ENCODE measurements at regions not wholly inside any gene's neighbourhood (a gene's known extent, or its start where the extent isn't known, plus 50 kb on each side); places are given as distances from the start of the nearest gene placed in this dataset.
"Not testable (repeated sequence)": the region's sequence is repeated elsewhere in the genome, so short reads cannot be mapped to it uniquely, and the experiment has no call there.

DNA sequence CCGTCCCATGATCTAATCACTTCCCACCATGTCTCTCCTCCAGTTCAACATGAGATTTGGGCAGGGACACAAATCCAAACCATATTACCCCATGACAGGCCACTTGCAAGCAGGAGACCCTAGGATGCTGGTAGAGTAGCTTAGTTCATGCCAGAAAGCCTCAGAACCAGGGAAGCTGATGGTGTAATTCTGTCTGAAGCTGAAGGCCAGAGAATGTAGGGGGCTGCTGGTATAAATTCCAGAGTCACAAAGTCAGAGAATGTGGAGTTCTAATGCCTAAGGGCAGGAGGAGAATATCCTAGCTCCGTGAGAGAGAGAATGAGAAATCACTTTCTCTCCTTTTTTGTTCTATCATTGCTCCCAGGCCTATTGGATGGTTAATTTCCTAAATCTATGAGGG is 90.3 kb upstream of the IMPG1 start (continued):
- TF ChIP-seq FOXJ3 (CRISPR knock-in tag; IDR thresholded peaks at IDR 0.05) = no peak
- no peak for TF ChIP-seq TEAD4 (IDR thresholded peaks at IDR 0.05; ENCODE audit: borderline replicate concordance, insufficient read depth)
- no peak for TF ChIP-seq EP300 (IDR thresholded peaks at IDR 0.05; ENCODE audit: borderline replicate concordance in 1 of 2, low read depth in 1 of 2, low read length in 1 of 2)
- TF ChIP-seq GATA2 (CRISPR knock-in tag; IDR thresholded peaks at IDR 0.05) = no peak
- TF ChIP-seq RXRA (IDR thresholded peaks at IDR 0.05; ENCODE audit: borderline replicate concordance, low read depth) = no peak
- no peak for TF ChIP-seq JUND (IDR thresholded peaks at IDR 0.05)
- no peak for TF ChIP-seq SMC3 (IDR thresholded peaks at IDR 0.05; ENCODE audit: low read depth, low read length)
- no peak for TF ChIP-seq POLR2AphosphoS5 (IDR thresholded peaks at IDR 0.05; ENCODE audit: low read depth, low read length)
- TF ChIP-seq SIN3A (IDR thresholded peaks at IDR 0.05; ENCODE audit: borderline replicate concordance, low read depth, low read length) = no peak

- POLR2A ChIA-PET; H3K9ac ChIP-seq; H3K9me3 ChIP-seq; H3K4me1 ChIP-seq (ENCODE audit: control insufficient read depth in 1 of 2, insufficient read depth in 2 of 2, low read depth in 1 of 2, low read length in 1 of 2); CTCF ChIA-PET; H2AFZ ChIP-seq (ENCODE audit: low read depth); H3K9me2 ChIP-seq; H3K27me3 ChIP-seq (ENCODE audit: insufficient read depth); H4K20me1 ChIP-seq (ENCODE audit: insufficient read depth); H3K79me2 ChIP-seq (ENCODE audit: insufficient read depth); H3F3A ChIP-seq (replicated peaks; ENCODE audit: insufficient read depth); H3K27ac ChIP-seq (ENCODE audit: low read depth in 2 of 2, low read length in 1 of 2); H3K4me2 ChIP-seq; H3K4me3 ChIP-seq (ENCODE audit: low read depth in 2 of 2, low read length in 1 of 2); DNase-seq; H3K36me3 ChIP-seq (replicated peaks in 1 of 2; ENCODE audit: control insufficient read depth in 1 of 2, insufficient read depth in 2 of 2, low read length in 1 of 2): not testable (repeated sequence)
- 29% methylated on average over 6 of the region's 6 CpGs for WGBS (ENCODE audit: low lambda C conversion rate)
Observed at GRCh38 chr6:76157800-76158199, 85.3 kb upstream of the IMPG1 start.

DNA sequence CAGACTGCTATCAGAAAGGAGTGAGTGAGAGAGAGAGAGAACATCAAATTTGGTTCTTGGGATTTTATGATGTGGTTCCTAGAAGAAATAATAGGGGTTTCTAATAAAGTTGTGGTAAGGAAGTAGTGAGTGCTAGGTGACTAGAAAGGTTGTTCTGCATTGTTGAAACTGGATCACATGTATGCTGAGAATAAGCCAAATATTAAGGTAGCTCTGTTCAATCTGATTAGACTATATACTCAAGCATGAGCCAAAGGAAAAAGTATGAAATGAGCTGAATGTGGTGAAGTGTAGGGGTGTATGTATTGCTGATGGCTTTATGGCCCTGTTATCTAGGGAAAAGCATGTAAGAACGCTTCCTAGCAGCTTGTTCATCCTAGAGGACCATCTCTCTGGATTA is 63.0 kb upstream of the IMPG1 start:
- WGBS (ENCODE audit: low lambda C conversion rate) = 0% methylated on average over 1 of the region's 1 CpG
- POLR2A ChIA-PET = no interaction called here
- H3K4me1 ChIP-seq (ENCODE audit: control insufficient read depth in 1 of 2, insufficient read depth in 2 of 2, low read depth in 1 of 2, low read length in 1 of 2) = no peaks in the 10 kb centered on the region; a peak in 1 of 4 replicates
- H3K9me3 ChIP-seq = no peaks in the 10 kb centered on the region
- no peak overlapping the region for H3K27ac ChIP-seq (ENCODE audit: low read depth in 2 of 2, low read length in 1 of 2)
- H3F3A ChIP-seq (replicated peaks; ENCODE audit: insufficient read depth) = no peaks in the 10 kb centered on the region
- CTCF ChIA-PET = no interaction called here
- no peaks in the 10 kb centered on the region for H3K27me3 ChIP-seq (ENCODE audit: insufficient read depth)
- no peak for TF ChIP-seq RFX5 (IDR thresholded peaks at IDR 0.05; ENCODE audit: low read length)
- TF ChIP-seq SIN3A (IDR thresholded peaks at IDR 0.05; ENCODE audit: borderline replicate concordance, low read depth, low read length) = no peak
- TF ChIP-seq FOXJ3 (CRISPR knock-in tag; IDR thresholded peaks at IDR 0.05) = no peak
- no peak for TF ChIP-seq FOSL2 (IDR thresholded peaks at IDR 0.05; ENCODE audit: borderline replicate concordance, low read depth)
- TF ChIP-seq, protein P1, sequence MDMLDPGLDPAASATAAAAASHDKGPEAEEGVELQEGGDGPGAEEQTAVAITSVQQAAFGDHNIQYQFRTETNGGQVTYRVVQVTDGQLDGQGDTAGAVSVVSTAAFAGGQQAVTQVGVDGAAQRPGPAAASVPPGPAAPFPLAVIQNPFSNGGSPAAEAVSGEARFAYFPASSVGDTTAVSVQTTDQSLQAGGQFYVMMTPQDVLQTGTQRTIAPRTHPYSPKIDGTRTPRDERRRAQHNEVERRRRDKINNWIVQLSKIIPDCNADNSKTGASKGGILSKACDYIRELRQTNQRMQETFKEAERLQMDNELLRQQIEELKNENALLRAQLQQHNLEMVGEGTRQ (IDR thresholded peaks at IDR 0.05; ENCODE audit: borderline replicate concordance, low read depth, low read length) = no peak
- no peak for TF ChIP-seq ELF1 (IDR thresholded peaks at IDR 0.05)
- no peak for TF ChIP-seq RAD21 (IDR thresholded peaks at IDR 0.05; ENCODE audit: low read length)
- TF ChIP-seq EZH2phosphoT487 (IDR thresholded peaks at IDR 0.05; ENCODE audit: borderline replicate concordance, low read depth) = no peak
- TF ChIP-seq YY1 (IDR thresholded peaks at IDR 0.05; ENCODE audit: low read depth) = no peak
- TF ChIP-seq, protein P2, sequence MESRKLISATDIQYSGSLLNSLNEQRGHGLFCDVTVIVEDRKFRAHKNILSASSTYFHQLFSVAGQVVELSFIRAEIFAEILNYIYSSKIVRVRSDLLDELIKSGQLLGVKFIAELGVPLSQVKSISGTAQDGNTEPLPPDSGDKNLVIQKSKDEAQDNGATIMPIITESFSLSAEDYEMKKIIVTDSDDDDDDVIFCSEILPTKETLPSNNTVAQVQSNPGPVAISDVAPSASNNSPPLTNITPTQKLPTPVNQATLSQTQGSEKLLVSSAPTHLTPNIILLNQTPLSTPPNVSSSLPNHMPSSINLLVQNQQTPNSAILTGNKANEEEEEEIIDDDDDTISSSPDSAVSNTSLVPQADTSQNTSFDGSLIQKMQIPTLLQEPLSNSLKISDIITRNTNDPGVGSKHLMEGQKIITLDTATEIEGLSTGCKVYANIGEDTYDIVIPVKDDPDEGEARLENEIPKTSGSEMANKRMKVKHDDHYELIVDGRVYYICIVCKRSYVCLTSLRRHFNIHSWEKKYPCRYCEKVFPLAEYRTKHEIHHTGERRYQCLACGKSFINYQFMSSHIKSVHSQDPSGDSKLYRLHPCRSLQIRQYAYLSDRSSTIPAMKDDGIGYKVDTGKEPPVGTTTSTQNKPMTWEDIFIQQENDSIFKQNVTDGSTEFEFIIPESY (IDR thresholded peaks at IDR 0.05; ENCODE audit: borderline replicate concordance, low read depth) = no peak
- TF ChIP-seq TCF12 (IDR thresholded peaks at IDR 0.05) = no peak
- TF ChIP-seq MXI1 (IDR thresholded peaks at IDR 0.05; ENCODE audit: low read depth, low read length) = no peak
- no peak for TF ChIP-seq NFIC (IDR thresholded peaks at IDR 0.05; ENCODE audit: borderline replicate concordance)
- TF ChIP-seq EP300 (IDR thresholded peaks at IDR 0.05; ENCODE audit: borderline replicate concordance in 1 of 2, low read depth in 1 of 2, low read length in 1 of 2) = no peak
- no peak for TF ChIP-seq CHD2 (IDR thresholded peaks at IDR 0.05; ENCODE audit: low read length, partially characterized antibody)
- H3K4me3 ChIP-seq (ENCODE audit: low read depth in 2 of 2, low read length in 1 of 2) = no peak overlapping the region
- DNase-seq = no peak
- no peaks in the 10 kb centered on the region for H4K20me1 ChIP-seq (ENCODE audit: insufficient read depth)
- H3K79me2 ChIP-seq (ENCODE audit: insufficient read depth) = no peaks in the 10 kb centered on the region
- H3K9me2 ChIP-seq = no peaks in the 10 kb centered on the region
- no peak overlapping the region for H3K4me2 ChIP-seq
- H3K36me3 ChIP-seq (replicated peaks in 1 of 2; ENCODE audit: control insufficient read depth in 1 of 2, insufficient read depth in 2 of 2, low read length in 1 of 2) = no peaks in the 10 kb centered on the region
- H2AFZ ChIP-seq (ENCODE audit: low read depth) = no peak overlapping the region
- H3K9ac ChIP-seq = no peak overlapping the region

All from SK-N-SH (cell line).